GM21529 (cell line): ENCODE measurements at regions not wholly inside any gene's neighbourhood (a gene's known extent, or its start where the extent isn't known, plus 50 kb on each side); places are given as distances from the start of the nearest gene placed in this dataset.

ENCODE experiments used
- ATAC-seq: cut with Tn5 transposase; IDR thresholded peaks from one replicate; pipeline ENCODE4 v1.9.1; 2021; ENCODE audit not compliant: unreplicated experiment

DNA sequence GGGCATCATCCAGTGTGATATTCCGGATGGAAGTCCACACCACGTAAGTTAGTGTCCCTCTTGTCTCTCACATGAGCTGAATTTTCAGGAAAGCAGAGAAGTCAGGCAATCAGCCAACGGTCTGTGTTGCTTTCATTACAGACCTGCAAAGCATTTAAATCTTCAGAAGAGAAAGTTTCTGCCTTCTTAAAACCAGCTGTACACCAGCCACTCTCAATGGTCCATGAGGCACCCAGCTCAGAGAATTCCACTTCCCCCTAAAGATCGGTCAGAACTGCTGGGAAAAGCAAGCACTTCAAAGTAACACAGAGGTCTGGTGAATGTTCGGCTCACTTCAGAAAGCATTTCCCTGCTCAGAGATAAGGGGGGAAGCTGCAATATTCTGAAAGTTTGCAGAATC is 903.7 kb downstream of the EPHA3 start:
- ATAC-seq: no peak

DNA sequence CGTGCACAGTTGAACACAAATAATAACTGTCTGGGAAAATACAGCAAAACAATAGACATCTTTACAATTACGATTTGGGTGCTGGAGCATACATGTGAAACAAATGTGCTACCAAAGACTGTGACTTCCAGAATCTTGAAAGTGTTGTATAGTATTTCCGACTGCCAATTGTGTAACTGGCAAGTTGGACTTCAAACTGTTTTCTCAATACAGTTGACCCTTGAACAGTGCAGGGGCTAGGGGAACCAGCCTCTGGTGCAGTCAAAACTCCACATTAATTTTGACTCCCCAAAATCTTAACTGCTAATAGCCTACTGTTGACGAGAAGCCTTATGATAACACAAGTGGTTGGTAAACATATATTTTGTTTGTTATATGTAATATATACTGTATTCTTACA is 904.2 kb downstream of the EPHA3 start:
- no peak for ATAC-seq

DNA sequence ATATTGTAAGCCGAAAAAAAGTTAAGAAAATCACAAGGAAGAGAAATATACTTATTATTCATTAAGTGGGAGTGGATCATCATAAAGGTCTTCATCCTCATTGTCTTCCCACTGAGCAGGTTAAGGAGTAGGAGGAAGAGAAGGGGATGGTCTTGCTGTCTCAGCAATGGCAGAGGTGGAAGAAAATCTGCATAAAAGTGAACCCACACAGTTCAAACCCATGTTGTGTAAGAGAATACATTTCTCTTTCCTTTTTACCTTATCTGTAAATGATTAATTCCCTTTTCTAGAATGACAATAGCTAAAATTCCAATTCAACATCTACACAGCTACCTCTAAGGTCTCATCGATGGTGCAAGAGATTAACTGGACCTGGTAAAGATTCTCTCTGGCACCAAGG is 904.6 kb downstream of the EPHA3 start:
- no peak for ATAC-seq

DNA sequence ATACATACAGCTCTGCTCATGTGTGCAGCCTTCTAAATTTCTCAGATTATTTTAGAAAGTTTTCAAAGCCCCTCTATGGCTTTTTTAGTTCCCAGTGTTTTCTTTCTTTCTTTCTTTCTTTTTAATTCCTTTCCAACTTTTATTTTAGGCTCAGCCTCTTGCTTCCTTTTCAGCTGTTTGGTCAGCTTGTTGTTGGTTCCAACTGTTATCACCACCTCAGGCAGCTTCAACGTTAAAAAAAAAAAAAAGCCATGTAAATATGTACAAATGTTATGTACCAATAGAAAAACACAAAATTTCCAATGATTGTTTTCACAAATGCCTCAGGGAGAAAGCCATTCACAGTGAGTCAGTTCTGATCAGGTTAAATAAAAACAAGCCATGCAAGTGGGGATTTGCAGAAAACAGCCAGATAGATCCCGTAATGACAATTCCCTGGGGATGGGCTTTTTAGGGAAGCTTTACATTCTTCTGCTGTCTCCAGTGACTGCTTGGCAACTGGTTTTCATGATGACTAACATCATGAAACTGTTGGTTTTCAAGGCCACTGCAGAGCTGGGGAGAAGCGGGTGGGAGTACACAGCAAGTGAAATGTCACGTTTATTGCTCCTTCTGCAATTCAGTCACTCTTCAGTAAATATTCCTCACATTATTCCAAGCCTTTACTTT is 908.4 kb downstream of the EPHA3 start:
- no peak for ATAC-seq

DNA sequence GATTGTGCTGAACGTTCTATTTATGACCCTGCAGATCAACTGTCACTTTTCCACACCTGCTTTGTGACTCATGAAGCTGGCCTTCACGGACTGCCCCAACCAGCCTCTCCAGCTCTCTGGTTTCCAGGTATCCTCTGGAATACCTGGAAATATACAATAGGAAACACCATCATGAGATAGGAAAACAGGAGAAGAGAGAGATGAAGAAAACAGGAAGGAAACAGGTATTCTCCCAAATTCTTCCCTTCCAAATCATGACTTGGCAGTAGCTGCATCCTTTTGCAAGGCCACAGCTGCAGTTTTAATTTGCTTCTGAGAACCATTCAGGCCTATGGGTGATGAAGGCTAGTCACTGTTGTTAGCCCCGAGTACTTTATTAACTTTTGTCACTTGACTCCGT is 909.1 kb downstream of the EPHA3 start:
- no peak for ATAC-seq

DNA sequence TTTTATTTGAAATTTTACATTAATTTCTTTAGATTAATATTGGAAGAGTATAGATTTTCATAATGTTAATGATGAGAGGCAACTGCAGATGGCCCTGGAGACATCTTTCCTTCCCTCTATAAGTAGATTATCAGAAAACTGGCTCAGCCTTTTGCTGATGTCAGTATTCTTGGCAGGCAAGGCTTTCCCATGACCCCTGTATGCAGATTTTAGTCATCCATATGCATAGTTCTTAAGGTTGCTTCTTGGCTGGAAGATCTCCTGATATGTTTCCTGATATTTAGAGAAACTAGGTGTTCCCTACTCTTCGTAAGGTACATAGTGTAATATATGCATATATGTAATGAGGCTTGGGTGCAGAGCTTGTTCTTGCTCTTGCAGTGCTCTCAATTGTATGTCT is 911.4 kb downstream of the EPHA3 start:
- ATAC-seq: no peak

DNA sequence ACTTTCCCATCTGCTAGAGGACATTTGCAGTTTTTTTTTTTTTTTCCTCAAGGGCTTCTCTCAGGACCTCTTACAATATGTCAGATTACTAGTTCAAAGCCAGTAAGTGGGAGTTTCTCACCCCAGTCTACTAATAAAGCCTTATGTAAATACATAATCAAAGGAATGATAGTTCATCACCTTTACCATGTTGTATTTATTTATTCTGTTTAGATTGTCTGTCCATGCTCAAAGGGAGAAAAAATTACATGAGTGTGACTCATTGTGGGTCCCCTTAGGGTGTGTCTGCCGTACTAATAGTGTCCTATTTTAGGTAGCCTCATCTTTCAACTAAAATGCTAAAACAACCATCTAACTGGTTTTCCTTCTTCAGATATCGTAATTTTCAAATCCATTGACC is 917.6 kb downstream of the EPHA3 start:
- ATAC-seq: no peak

DNA sequence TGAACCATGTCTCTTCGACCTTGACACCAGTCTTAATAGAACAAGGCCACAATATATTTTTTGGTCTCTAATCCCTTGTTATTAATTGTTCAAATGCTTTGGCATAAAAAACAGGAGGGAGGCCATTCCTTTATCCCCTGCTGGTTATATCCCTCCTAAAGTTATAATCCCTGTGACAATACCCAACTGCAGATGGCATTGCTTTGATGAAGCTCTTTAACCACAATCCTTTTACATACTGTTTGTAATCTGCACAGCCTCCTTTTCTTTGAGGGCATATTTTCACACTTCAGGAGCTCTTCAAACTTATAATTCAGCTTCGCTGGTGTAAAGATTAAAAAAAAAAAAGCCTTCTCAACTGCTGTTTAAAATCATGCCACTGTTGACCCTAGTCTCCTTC is 919.0 kb downstream of the EPHA3 start:
- no peak for ATAC-seq

DNA sequence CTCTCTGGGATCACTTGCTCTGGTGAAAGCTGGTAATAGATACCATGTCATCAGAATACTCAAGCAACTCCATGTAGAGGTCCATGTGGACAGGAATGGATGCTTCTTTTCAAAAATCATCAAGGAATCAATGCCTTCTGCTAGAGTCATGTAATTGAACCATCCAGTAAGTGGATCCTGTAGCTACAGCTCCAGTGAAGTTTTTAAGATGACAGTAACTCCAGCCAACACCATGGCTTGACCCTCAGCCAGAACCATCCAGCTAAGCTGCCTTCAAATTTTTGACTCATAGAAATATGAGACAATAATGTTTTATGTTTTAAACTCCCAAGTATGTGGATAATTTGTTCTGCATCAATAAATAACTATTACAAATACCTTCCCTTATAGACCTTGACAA is 923.7 kb downstream of the EPHA3 start:
- no peak for ATAC-seq

DNA sequence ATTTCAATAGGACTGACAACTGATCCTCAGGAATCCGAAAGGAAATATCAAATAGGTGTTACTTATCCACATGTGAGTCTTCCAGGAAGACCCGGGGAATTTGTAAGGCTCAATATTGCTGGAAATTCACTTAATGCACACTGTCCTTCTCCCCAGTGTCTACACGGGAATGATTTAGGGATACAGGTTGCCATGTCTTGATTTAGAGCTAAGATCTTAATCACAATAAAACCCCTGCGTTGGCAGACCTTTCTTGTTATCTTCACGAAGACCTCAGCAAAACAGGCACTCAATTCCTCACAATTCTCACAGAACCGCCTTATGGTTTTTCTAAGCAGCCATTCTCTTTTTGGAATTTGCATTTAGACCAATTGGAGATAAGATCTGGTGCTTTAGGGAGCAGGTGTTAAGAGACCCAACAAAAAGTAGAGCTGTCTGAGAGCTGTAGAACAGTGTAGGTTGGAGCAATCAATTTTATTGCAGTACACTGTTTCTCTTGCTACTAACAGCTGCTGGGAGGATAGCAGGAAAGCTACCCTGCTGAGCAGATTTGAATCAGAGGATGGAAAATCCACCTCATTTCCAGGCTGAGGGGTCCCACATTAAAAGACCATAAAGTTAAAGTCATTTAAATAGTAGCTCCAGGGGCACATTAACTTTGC is 925.7 kb downstream of the EPHA3 start:
- no peak for ATAC-seq

DNA sequence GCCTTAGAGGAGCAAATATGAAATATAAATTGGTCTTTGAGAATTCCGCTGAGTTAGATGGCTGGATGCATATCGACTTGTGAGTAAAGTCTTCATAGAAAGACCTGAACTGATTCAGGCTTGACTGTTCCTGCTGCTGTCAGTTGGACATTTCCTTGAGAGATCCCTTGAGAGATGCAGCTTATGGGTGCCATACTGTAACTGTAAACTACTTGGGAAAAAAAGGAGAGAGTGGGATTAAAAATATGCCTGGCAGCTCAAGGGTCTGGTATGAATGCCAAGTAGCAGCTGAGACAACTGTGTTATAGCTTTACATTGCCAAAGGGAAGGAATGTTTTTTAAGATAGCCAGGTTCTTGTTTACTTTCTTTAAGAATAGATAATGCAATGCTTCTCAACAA is 926.6 kb downstream of the EPHA3 start:
- ATAC-seq: no peak

DNA sequence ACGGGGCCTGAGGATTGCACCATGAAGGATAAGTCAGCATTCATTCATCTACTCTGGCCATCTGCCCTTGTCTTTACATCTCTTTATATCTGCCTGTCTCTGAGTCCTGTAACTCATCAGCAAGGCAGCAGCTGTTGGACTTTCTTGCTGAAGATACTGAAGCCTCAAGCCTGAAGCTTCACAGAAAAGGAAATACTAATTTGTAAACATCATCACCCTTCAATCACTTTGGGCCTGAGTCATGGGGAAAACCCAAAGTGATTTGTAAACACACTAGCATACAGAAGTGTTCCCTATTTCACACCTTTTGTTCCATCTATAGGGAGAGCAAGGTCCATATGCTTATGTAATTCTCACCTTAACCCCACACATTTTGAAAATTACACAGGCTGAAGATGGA is 928.2 kb downstream of the EPHA3 start:
- no peak for ATAC-seq

DNA sequence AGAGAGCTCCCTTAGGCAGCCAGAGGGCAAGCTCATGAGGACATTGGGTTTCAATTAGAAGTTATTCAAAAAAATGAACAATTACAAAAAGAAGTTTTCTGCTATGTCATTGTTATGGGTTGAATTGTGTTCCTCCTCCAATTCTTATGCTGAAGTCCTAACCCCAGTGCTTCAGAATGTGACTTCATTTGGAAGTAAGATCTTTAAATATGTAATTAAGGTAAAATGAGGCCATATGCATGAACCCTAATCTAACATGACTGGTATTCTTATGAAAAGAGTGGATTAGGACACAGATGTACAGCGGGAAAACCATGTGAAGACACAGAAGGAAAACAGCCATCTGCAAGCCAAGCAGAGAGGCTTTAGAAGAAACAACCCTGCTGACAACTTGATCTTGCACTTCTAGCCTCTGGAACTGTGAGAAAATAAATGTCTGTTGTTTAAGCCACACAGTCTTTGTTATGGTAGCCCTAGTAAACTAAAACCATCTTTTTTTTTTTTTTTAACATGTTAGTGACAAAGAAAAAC is 929.6 kb downstream of the EPHA3 start:
- ATAC-seq: no peak

DNA sequence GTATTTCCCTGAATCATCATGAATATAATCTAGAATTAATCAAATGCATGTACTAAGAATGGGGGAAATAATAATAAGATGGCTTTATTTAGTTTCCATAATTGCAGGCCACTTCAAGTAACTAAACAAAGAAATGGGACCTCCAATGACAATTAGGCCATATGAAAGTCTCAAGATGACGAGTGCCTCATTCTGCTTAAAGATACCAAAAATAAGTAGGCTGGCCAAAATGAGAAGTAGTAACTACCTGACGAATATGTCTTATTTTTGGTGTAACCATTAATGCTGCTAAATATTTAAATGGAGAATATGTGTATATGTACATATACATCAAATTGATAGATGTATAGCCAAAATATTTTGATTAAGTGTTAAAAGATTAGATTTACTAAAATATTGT is 932.6 kb downstream of the EPHA3 start:
- ATAC-seq: no peak

DNA sequence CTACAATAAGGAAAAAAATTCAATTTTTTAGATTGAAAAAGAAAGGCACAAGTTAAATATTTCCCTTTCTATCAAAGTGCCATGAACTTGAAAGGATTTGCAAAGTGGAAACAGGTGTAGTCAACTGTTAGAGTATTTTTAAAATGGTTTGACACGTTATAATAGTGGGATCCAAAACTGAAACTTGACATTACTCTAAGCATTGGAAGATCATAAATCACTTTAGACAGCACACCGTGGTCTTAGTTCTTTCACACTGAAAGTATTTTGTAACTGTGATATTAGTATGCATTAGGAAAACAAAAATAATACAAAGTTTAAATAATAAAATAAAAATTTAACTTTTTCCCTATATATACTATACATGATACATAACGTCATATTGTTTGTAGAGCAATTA is 933.1 kb downstream of the EPHA3 start:
- ATAC-seq: no peak

DNA sequence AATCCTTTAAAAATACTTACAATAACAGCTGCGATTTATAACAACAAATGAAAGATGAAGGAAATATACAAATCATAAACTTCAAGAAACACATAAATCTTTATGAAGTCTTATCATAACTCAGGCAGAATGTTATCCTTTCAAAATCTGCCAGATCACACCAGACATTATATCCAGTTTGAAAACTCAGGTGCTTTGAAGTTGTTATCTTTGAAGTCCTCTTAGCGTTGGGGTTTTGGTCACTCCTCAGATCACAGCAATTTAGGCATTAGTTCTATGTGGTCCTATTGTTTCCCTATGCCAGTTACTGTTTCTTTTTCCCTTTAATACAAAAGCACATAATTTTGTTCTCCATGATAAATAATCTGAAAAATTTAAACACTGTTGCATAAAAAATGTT is 934.6 kb downstream of the EPHA3 start:
- ATAC-seq: no peak

DNA sequence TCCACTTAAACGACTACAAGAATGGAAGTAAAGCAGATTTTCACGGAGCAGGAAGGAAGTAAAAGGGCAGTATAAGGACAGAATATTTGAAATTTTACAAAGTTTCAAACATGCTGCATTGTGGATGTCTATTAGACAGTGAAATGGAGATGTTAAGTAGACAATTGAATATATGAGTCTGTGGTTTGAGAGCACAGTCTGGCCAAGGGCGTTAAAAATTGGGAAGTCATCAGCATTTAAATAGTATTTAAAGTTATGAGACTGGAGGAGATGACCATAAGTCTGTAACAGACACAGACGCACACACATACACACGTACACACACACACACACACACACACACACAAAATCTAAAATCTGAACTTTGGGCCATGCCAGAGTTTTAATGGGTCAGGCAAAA is 935.9 kb downstream of the EPHA3 start:
- no peak for ATAC-seq

DNA sequence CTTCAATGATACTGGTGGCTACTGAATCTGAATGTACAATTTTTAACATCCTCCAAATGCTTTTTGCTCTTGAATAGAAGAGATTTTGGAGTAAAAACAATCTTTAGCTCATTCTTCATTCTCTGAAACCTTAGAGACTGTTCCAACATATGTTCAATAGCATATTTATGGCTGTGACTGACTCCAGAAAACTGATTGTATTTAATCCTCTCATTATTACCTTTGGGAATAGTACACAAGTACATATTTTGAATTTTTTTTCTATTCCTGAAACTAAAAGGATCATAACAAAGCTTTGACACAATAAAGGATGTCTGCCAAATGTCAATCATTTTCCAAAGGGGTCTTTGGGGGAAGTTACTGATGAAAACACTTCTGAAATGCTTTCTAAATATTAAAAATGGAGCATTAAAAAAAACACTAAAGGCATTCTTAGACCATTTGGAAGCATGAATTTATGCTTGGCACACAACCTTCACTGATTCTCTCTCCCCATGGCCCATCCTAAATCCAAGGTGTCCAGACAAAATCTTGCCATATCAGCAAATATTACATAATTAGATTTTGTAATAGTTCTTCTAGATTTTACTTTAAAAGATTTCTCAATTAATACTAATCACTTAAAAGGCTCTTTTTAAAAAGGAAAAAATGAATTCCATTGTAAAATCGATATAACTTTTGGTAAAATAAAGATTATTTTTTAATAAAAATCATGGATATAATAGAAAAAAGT is 936.8 kb downstream of the EPHA3 start:
- no peak for ATAC-seq

DNA sequence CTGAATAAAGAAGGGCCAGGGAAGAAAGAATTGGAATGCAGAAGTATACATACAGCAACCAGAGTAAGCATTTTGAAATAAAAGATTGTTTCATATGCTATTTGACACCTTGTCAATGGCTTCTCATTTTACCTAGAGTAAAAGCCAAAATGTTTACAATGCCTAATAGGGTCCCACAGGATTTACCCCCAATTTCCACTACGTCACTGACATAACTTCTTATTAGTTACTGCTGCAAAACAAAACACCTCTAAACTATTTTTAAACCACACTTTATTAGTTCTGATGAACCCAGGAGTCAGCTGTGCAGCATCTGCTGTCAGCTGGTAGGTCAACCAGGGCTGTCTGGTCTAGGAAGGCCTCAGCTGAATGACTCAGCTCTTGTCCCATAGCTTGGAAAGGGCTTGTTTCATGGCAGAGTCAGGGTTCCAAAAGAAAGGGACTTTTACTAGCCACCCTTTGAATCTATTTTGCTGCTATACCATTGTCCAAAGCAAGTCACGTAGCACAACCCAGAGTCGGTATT is 945.1 kb downstream of the EPHA3 start:
- ATAC-seq: no peak

DNA sequence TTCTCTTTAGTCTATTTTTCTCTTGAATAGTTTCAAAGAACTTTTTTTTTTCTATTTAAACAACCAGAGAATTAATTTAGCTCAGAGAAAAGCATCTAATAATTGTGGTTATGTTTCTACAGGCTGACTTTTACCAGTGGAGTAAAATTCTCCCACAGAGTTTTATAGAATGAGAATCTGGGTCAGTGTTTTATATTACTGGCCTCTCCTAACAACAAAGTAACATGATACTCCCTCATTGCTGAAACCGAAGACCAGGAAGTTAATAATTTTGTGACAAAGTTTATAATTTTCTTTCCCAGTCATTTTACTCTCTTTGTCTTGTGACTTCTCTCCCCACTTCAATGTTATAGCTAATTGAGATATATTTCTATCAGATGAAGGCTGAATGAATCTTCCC is 946.9 kb downstream of the EPHA3 start:
- ATAC-seq: no peak

DNA sequence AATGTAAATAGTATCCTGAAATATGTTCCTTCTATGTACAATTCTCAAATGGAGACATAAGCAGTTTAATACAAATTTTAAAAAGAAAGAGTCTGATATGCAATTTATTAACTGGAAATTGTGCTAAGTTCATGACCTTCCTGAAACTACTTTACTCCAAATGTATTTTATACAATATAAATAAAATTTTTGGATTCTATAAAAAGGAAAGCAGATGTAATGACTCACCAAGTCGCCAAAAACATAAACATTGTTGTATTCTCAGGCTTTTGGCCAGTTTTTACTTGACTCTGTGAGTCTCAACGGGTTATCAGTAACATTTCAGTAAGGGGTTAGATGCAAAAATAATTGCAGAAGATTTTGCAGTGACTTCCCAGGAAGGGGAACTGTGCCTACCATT is 948.2 kb downstream of the EPHA3 start:
- ATAC-seq: no peak
